Retinal pigment epithelial cell (primary cell): ENCODE measurements at regions not wholly inside any gene's neighbourhood (a gene's known extent, or its start where the extent isn't known, plus 50 kb on each side); places are given as distances from the start of the nearest gene placed in this dataset.

Source experiments
- DNase-seq: peaks from one replicate; pipeline ENCODE4 v3.0.0-alpha.2; 2010; ENCODE audit warnings: low read depth
- H3K4me3 ChIP-seq: 2 replicates; pipeline ENCODE4 v1.5.1; 2011; ENCODE audit warnings: mild to moderate bottlenecking, low read length, control low read depth, moderate library complexity
- TF ChIP-seq, protein P1 (sequence below): conservative IDR thresholded peaks from 2 replicates; pipeline ENCODE4 v1.5.1; 2011; ENCODE audit warnings: low read depth, low read length, control low read depth, inconsistent platforms

DNA sequence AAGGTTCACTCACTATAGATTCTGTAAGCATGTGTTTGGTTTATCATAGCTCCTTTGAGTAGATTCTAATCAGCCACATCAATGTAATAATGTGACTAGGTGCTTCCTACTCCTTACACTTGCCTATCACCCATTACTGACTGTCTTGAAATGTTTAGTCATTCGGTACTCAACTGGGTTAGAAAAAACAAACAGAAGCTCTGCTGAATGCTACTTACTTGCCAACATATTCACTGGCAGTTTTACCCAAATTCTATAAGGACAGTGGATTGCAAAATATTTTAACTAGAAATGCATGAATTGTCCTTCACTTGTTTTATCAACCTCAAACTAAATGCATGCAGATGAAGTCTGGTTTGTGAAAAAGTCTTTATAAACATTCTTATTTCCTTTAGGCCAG, 352.1 kb upstream of the ALCAM start:
- TF ChIP-seq, protein P1, sequence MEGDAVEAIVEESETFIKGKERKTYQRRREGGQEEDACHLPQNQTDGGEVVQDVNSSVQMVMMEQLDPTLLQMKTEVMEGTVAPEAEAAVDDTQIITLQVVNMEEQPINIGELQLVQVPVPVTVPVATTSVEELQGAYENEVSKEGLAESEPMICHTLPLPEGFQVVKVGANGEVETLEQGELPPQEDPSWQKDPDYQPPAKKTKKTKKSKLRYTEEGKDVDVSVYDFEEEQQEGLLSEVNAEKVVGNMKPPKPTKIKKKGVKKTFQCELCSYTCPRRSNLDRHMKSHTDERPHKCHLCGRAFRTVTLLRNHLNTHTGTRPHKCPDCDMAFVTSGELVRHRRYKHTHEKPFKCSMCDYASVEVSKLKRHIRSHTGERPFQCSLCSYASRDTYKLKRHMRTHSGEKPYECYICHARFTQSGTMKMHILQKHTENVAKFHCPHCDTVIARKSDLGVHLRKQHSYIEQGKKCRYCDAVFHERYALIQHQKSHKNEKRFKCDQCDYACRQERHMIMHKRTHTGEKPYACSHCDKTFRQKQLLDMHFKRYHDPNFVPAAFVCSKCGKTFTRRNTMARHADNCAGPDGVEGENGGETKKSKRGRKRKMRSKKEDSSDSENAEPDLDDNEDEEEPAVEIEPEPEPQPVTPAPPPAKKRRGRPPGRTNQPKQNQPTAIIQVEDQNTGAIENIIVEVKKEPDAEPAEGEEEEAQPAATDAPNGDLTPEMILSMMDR = no peak
- DNase-seq = no peak
- no peak overlapping the region for H3K4me3 ChIP-seq

GRCh38 chr3:105022813-105023212, 343.9 kb upstream of the ALCAM start:
- DNase-seq = no peak
- H3K4me3 ChIP-seq = no peak overlapping the region
- TF ChIP-seq, protein P1 = no peak

DNA sequence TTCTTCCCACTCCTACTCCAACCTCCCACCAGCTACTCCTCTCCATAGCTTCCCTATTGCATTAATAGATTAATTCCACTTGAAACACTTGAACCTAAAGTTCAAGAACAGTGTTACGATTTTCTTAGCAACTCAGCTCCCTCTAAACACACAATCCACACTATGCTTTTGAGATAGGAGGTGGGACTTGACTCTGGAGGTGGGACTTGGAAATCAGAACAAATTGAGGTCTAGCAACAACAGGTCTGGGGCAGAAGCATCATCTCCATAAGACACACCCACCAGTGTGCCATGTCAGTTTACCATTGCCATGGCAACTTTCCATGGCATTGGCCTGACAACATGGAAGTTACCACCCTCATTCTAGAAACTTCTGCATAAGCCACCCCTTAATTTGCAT, 336.5 kb upstream of the ALCAM start:
- TF ChIP-seq, protein P1 = no peak
- no peak for DNase-seq
- H3K4me3 ChIP-seq = no peak overlapping the region

- DNase-seq = no peak
Observed at GRCh38 chr3:105032541-105032940, 334.2 kb upstream of the ALCAM start.

DNA sequence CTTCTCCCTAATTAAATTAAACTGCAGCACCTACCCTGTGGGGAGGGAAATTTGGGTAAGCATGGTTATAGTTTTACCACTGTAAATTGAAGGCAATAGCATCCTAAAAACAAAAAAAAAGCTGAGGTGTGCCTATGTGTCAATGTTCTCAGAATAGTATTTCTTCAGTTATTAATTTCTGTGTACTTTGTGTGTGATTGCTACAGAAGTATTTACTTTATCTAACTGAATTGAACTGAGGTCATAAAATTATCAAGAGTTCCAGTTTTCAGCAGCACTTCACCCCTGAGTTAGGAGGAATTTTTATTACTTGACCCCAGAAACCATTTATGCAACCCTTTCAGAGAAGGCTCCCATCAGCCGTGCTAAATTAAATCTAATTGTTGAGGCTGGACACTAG, 333.6 kb upstream of the ALCAM start:
- DNase-seq = no peak
- TF ChIP-seq, protein P1 = no peak
- H3K4me3 ChIP-seq = no peak overlapping the region

More at GRCh38 chr3:105032541-105032940, 334.2 kb upstream of the ALCAM start:
- H3K4me3 ChIP-seq = no peak overlapping the region
- TF ChIP-seq, protein P1 = no peak

GRCh38 chr3:105039004-105039403, 327.7 kb upstream of the ALCAM start:
- TF ChIP-seq, protein P1 = no peak
- H3K4me3 ChIP-seq = no peak overlapping the region
- DNase-seq = no peak

DNA sequence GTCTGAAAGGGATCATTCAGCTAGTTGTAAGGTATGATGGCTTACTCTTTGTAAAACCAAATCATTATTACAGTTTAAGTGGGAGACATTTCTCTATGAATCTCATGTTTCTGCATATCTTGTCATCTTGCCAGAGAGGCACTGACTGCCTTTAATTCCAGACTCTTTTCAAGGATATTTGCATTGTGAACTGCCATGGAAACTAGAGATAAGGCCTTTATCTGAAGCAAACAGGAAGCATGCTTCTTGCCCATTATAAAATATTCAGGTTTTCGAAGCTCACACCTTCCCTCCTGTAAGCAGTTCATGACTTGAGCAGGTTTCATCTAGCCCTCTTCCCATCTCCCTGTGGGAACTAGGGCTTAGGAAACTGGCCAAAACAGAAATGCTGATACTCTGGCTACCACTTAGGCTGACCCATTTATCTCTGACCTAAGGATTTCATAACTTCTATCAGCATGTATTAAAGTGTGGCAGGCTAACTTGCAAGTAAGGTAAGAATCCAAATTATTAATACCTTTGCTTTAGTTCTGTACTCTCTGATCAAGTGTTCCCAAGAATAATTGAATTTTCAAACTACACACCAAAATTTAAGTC, 326.6 kb upstream of the ALCAM start:
- H3K4me3 ChIP-seq = no peak overlapping the region
- DNase-seq = peak; percentile 22
- TF ChIP-seq, protein P1 = no peak
